Transverse colon (tissue), 3 donors: ENCODE measurements at regions not wholly inside any gene's neighbourhood (a gene's known extent, or its start where the extent isn't known, plus 50 kb on each side); places are given as distances from the start of the nearest gene placed in this dataset.

Experiments used
- CTCF ChIP-seq, 5 experiments: fragments of 200-600 bp in 3 of 5; fragments of 450-650 bp in 2 of 5; sonication (generic) in 3 of 5; IDR thresholded peaks; 1 replicate in 2 of 5; 2 replicates in 3 of 5; pipeline ENCODE4 v1.5.1; 2016 to 2017; ENCODE audit warnings: antibody characterized with exemption in 5 of 5, inconsistent platforms in 3 of 5, mild to moderate bottlenecking in 2 of 5, moderate library complexity in 1 of 5
- EP300 ChIP-seq: sonication (generic); formaldehyde crosslinking; IDR thresholded peaks from one replicate; pipeline ENCODE4 v1.6.1; 2017; ENCODE audit warnings: antibody characterized with exemption, low read depth

GRCh38 chr20:22346716-22347115 is 237.7 kb downstream of the FOXA2 start:
- TF ChIP-seq CTCF (IDR thresholded peaks at IDR 0.05) = no peak
- TF ChIP-seq EP300 = no peak
